ENCODE measurements at regions not wholly inside any gene's neighbourhood (a gene's known extent, or its start where the extent isn't known, plus 50 kb on each side); places are given as distances from the start of the nearest gene placed in this dataset.
"Not testable (repeated sequence)": the region's sequence is repeated elsewhere in the genome, so short reads cannot be mapped to it uniquely, and the experiment has no call there.

DNA sequence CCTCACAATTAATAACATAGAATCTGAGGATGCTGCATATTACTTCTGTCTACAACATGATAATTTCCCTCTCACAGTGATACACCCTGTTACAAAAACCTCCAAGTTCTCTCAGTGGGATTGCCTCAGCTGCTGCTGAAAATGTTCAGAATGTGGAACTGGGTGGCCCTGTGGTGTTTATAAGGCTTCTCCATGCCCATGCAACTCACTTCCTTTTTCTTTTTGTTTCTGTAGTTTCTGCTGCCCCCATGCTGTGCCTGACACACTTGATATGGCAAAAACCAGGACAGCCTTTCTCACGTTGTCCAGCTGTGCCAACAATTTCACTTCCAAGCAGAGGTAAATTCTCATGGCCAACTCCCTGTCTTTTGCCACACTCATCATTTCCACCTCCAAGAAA lies 206.2 kb downstream of the RPIA start:
- Mint-ChIP-seq H3K27me3 (peaks cover 8% of the 10 kb centered on the region), H3K4me1 (ENCODE audit: low read depth) (peaks cover 6% of the 10 kb centered on the region)

DNA sequence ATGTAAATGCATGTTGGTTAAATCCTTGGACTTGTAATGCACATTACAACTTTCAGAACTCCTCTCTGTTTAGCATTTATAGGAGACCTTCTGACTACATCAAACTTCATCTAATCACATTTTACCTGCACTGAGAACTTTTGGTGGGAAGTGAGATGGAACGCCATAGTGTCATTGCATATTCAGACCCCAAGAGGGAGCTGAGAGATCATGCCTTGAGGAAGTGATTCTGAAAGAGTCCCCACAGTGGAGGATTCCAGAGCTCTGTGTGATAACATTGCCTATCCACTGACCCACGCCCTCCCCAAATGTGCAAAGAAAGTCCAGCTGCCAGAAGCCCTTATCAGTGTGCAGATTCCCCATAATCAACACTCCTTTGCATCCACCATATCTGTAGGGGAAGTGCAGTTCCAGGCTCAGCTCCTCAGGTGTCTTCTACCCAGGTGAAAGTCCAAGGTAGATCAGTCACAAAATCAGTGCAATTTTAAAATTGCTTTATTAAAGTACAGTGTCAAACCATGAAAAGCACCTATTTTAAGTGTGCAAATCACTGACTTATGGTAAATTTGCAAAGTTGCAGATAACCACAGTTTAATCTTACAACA lies 212.4 kb downstream of the RPIA start:
- Mint-ChIP-seq H3K9me3 (no peaks in the 10 kb centered on the region), H3K4me1 (ENCODE audit: low read depth) (no peaks in the 10 kb centered on the region), H3K27me3 (peaks cover 4% of the 10 kb centered on the region), H3K4me3 (no peak overlapping the region), H3K27ac (no peak overlapping the region), H3K36me3 (ENCODE audit: low read depth) (no peaks in the 10 kb centered on the region)

More for the DNA sequence above, 206.2 kb downstream of the RPIA start:
- Mint-ChIP-seq H3K36me3 (ENCODE audit: low read depth) (no peaks in the 10 kb centered on the region), H3K9me3 (no peaks in the 10 kb centered on the region), H3K27ac (no peak overlapping the region), H3K4me3 (no peak overlapping the region)

DNA sequence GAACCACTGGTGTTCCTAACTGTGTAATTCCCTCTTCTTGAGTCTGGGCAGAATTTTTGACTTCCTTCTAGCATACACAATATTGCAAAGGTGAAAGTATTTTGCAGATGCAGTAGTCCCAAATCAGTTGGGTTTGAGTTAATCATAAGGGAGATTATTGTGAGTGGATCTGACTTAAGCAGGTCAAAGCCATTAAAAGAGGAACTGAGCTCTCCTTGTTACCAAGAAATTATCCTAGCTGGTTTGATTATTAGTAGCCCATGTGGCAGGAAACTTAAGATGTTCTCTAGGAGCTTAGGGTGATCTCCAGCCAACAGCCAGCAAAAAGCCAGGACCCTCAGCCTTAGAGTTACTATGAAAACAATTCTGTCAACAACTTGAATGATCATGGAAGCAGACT lies 221.8 kb downstream of the RPIA start:
- Mint-ChIP-seq H3K4me1 (ENCODE audit: low read depth) (no peaks in the 10 kb centered on the region), H3K27ac (no peak overlapping the region), H3K27me3 (no peaks in the 10 kb centered on the region), H3K9me3 (no peaks in the 10 kb centered on the region), H3K36me3 (ENCODE audit: low read depth) (no peaks in the 10 kb centered on the region), H3K4me3 (no peak overlapping the region)

DNA sequence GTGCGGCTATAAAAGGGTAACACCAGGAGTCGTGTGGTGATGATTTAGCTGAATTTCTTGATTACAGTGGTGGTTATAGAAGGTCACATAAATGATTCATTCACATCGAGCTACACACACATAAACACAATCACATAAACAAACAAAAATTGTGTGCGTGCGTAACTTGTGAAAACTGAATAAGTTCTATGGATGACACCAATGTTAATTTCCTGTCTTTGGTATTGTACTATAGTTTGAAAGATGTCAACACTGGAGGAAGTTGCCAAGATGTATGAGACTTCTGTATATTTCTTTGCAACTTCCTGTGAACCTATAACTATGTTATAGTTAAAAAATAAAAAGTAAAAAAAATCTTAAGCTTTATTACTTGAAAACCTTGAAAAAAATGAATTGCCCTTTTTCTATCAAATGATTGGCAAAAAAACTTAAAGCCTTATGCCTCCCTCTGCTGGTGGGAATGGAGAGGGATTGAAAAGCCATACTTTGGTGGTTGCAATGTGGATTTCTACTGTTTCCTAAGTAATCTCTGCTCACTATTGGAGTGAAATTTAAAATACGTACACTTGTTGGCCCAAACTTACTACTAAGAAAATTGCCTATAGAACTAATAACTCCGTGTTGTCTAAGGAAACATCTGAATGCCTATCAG lies 227.7 kb downstream of the RPIA start:
- Mint-ChIP-seq H3K36me3 (ENCODE audit: low read depth) (no peaks in the 10 kb centered on the region), H3K9me3 (no peaks in the 10 kb centered on the region), H3K27ac (no peak overlapping the region), H3K27me3 (no peaks in the 10 kb centered on the region), H3K4me1 (ENCODE audit: low read depth) (no peaks in the 10 kb centered on the region), H3K4me3 (no peak overlapping the region)

DNA sequence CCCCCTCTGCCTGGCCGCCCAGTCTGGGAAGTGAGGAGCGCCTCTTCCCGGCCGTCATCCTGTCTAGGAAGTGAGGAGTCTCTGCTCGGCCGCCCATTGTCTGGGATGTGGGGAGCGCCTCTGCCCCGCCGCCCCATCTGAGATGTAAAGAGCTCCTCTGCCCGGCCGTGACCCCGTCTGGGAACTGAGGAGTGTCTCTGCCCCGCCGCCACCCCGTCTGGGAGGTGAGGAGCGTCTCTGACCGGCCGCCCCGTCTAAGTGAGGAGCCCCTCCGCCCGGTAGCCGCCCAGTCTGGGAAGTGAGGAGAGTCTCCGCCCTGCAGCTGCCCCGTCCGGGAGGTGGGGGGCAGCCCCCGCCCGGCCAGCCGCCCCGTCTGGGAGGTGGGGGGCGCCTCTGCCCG lies 228.9 kb downstream of the RPIA start:
- not testable (repeated sequence) for H3K4me3 Mint-ChIP-seq; H3K27me3 Mint-ChIP-seq; H3K9me3 Mint-ChIP-seq; H3K4me1 Mint-ChIP-seq (ENCODE audit: low read depth); H3K27ac Mint-ChIP-seq; H3K36me3 Mint-ChIP-seq (ENCODE audit: low read depth)

DNA sequence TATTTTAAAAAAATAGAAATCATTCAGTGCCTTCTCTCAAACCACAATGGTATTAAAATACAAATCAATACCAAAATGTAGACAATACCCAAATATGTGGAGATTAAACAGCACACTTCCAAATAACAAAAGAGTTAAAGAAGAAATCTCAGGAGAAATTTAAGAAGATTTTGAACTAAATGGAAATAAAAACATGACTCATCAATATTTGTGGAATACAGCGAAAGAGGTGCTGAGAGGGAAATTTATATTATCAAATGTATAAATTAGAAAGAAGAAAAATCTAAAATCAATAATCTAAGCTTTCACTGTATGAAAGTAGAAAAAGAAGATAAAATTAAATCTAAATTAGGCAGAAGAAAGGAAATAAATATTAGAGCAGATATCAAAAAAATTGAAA lies 233.1 kb downstream of the RPIA start:
- H3K36me3 Mint-ChIP-seq (ENCODE audit: low read depth) = no peaks in the 10 kb centered on the region
- no peak overlapping the region for H3K4me3 Mint-ChIP-seq
- no peaks in the 10 kb centered on the region for H3K27me3 Mint-ChIP-seq
- no peaks in the 10 kb centered on the region for H3K9me3 Mint-ChIP-seq
- H3K4me1 Mint-ChIP-seq (ENCODE audit: low read depth) = no peaks in the 10 kb centered on the region
- H3K27ac Mint-ChIP-seq = no peak overlapping the region

DNA sequence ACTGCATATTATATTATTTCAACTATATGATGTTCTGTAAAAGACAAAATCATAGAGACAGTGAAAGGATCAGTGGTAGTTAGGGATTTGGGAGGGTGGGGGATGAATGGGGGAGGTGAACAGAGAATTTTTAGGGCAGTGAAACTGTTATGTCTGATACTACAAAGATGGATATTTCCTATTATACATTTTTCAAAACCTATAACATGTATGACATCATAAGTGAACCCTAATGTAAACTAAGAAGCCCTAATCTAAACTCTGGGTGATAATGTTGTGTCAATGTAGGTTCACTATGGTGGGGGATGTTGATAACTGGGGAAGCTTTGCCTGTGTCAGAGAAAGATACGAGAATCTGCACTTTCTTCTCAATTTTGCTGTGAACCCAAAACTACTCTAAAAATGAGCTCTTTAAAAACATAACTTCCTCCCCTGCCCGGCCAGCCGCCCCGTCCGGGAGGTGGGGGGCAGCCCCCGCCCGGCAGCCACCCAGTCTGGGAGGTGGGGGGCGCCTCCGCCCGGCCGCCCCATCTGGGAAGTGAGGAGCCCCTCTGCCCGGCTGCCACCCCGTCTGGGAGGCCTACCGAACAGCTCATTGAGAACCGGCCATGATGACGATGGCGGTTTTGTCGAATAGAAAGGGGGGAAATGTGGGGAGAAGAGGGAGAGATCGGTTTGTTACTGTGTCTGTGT lies 234.4 kb downstream of the RPIA start:
- Mint-ChIP-seq H3K4me1 (ENCODE audit: low read depth) (no peaks in the 10 kb centered on the region), H3K4me3 (no peak overlapping the region), H3K27ac (no peak overlapping the region), H3K36me3 (ENCODE audit: low read depth) (no peaks in the 10 kb centered on the region), H3K9me3 (no peaks in the 10 kb centered on the region), H3K27me3 (no peaks in the 10 kb centered on the region)

DNA sequence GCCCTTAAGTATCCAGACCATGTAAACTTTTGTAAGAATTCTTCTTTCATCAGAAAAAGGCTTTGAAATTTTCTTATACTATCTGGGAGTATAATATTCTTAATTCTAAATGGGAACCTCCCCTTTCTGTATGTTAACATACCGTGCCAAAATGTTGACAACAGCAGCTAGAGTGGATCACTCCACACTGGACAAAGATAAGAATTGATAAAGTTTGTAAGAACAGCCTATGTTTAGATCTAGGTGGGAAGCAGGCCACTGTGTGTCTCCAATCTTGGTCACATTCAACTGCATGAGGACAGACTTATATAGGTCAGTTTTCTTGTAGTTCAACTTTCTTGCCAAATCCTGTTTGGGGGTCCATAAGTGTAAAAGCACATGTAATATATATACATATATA lies 235.7 kb downstream of the RPIA start:
- H3K27ac Mint-ChIP-seq = no peak overlapping the region
- no peaks in the 10 kb centered on the region for H3K4me1 Mint-ChIP-seq (ENCODE audit: low read depth)
- no peaks in the 10 kb centered on the region for H3K36me3 Mint-ChIP-seq (ENCODE audit: low read depth)
- H3K4me3 Mint-ChIP-seq = no peak overlapping the region
- no peaks in the 10 kb centered on the region for H3K27me3 Mint-ChIP-seq
- H3K9me3 Mint-ChIP-seq = no peaks in the 10 kb centered on the region

DNA sequence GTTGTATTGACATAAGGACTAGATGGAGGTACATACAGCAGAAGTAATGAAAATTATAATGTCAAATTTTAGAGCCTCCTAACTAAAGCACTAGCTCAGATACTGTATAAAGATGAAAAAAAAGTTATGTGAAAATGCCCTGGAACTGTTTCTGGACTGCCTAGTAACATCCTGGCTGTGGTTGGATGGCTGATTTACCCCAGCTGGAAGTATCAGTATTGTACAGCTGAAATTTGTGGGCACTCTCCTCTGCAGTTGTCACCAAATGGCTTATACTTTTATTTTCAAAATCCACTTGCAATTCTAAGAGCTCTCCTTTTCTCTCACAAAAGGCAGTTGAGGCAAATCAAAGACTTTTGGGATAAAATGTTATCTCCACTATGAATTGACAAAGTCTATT lies 239.2 kb downstream of the RPIA start:
- H3K27ac Mint-ChIP-seq = no peak overlapping the region
- no peak overlapping the region for H3K4me3 Mint-ChIP-seq
- no peaks in the 10 kb centered on the region for H3K27me3 Mint-ChIP-seq
- H3K9me3 Mint-ChIP-seq = no peaks in the 10 kb centered on the region
- no peaks in the 10 kb centered on the region for H3K36me3 Mint-ChIP-seq (ENCODE audit: low read depth)
- H3K4me1 Mint-ChIP-seq (ENCODE audit: low read depth) = no peaks in the 10 kb centered on the region

DNA sequence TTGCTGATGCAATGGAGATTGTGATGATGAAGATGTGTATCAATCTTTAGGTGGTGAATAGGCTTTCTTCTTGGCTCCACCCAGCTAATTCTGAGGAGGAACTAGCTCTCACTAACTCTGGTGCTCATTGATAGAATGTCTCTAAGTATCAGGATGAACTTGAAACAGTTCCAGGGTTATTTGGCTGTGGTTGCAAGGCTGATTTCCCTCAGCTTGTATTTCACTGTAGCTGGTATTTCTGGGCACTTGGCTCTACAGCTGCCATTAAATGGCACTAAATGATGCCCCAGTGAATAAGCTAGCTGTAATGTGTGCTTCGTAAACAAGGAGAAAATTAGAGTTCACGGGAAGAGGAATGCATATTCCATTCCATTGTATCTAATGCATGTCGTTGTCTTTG lies 241.2 kb downstream of the RPIA start:
- Mint-ChIP-seq H3K27ac (no peak overlapping the region), H3K27me3 (no peaks in the 10 kb centered on the region), H3K4me1 (ENCODE audit: low read depth) (no peaks in the 10 kb centered on the region), H3K9me3 (no peaks in the 10 kb centered on the region), H3K4me3 (no peak overlapping the region), H3K36me3 (ENCODE audit: low read depth) (no peaks in the 10 kb centered on the region)

DNA sequence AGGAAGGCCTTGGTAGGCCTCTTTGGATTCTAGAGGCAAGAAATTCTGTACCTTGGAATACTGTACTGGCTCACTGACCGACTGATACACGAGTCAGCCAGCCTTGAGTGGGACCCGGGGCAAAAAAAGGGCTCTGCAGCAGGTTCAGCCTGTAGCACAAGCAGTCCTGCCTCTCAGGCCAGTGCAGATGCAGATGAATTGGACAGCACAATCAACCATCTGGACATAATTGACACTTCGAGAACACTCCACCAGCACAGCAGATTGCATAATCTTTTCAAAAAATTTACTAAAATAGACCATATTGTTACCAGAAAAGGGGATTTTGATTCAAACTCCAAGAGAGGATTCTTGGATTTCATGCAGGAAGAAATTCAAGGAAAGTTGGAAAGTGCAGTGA lies 241.6 kb downstream of the RPIA start:
- Mint-ChIP-seq H3K27me3 (no peaks in the 10 kb centered on the region), H3K27ac (no peak overlapping the region), H3K4me3 (no peak overlapping the region), H3K36me3 (ENCODE audit: low read depth) (no peaks in the 10 kb centered on the region), H3K4me1 (ENCODE audit: low read depth) (no peaks in the 10 kb centered on the region), H3K9me3 (no peaks in the 10 kb centered on the region)

DNA sequence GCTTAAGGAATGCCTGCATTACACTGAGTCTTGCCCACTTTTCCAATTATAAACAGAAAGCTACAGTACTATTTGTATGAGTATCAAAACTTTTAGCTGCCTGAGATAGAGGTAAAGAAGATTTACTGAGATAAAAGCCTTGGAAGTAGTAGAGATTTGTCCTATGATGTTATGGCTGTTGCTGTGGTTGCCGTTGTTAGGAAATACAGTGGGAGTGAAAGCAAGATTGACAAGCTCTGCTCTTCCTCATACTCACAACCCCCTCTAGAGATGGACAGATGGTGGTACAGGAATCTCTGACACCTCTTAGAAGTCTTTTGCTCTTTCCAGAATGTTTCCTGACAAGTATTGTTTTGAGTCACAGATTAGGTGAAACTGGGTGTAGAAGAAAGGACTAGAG lies 242.5 kb downstream of the RPIA start:
- H3K27me3 Mint-ChIP-seq = no peaks in the 10 kb centered on the region
- no peaks in the 10 kb centered on the region for H3K9me3 Mint-ChIP-seq
- no peak overlapping the region for H3K4me3 Mint-ChIP-seq
- no peaks in the 10 kb centered on the region for H3K4me1 Mint-ChIP-seq (ENCODE audit: low read depth)
- no peak overlapping the region for H3K27ac Mint-ChIP-seq
- no peaks in the 10 kb centered on the region for H3K36me3 Mint-ChIP-seq (ENCODE audit: low read depth)

DNA sequence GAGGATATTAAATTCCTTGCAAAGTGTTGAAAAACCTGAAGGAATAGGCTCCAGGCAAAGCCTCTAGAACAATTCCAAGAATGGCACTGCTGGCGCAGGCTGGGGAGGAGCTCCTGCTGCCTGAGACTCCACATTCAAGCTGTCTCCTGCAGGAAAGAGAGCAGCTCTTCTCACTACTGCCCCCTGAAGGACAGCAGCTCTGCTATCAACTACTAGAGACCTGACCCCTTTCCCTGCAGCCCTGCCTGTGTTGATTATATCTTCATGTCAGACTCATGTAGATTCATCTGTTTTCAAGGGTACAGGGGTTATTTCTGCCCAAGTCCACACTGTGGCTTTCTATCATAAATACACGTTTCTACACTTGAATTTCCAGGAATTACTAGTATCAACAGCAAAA lies 249.7 kb downstream of the RPIA start:
- H3K4me3 Mint-ChIP-seq = not testable (repeated sequence)

DNA sequence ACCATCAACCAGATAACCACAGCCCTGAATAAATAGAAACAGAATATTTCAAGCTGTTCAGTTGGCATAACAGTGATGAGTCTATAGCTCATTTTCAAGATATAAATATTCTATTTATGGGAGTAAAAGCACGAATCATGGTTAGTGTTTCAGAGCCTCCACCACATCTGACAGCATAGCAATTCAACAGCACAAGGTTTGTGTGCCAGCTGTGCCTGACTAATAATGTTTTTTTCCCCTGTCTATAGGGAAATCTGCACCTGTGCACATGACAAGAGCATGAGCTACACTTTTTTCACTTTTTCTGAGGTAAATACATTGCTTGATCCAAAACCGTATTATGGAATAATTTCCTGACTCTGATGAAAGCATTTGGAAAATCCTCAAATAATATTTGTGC lies 251.3 kb downstream of the RPIA start:
- no peaks in the 10 kb centered on the region for H3K4me1 Mint-ChIP-seq (ENCODE audit: low read depth)
- no peaks in the 10 kb centered on the region for H3K27me3 Mint-ChIP-seq
- no peaks in the 10 kb centered on the region for H3K9me3 Mint-ChIP-seq
- H3K27ac Mint-ChIP-seq = no peak overlapping the region
- H3K36me3 Mint-ChIP-seq (ENCODE audit: low read depth) = no peaks in the 10 kb centered on the region
- H3K4me3 Mint-ChIP-seq = no peak overlapping the region

More for the DNA sequence above, 249.7 kb downstream of the RPIA start:
- H3K27ac Mint-ChIP-seq; H3K9me3 Mint-ChIP-seq; H3K27me3 Mint-ChIP-seq; H3K36me3 Mint-ChIP-seq (ENCODE audit: low read depth); H3K4me1 Mint-ChIP-seq (ENCODE audit: low read depth): not testable (repeated sequence)

DNA sequence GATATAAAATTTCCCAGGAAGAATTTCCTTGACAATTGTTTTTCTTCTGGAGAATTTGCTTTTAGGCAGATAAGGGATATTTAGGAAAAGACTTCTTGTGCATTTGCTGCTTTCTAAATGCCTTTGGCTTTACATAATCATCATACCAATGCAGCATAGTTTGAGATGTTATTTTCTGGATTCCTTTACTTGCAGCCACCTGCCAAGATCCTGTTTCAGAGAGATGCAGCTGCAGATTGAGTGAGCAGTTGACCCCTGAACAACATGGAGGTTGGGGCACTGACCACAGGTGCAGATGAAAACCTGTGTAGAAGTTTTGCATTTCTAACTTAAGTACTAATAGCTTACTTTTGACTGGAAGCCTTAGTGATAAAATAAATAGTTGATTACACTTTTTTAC lies 257.9 kb downstream of the RPIA start:
- Mint-ChIP-seq H3K4me1 (ENCODE audit: low read depth) (no peaks in the 10 kb centered on the region), H3K36me3 (ENCODE audit: low read depth) (no peaks in the 10 kb centered on the region), H3K4me3 (no peak overlapping the region), H3K9me3 (no peaks in the 10 kb centered on the region), H3K27ac (no peak overlapping the region), H3K27me3 (peaks cover 11% of the 10 kb centered on the region)

DNA sequence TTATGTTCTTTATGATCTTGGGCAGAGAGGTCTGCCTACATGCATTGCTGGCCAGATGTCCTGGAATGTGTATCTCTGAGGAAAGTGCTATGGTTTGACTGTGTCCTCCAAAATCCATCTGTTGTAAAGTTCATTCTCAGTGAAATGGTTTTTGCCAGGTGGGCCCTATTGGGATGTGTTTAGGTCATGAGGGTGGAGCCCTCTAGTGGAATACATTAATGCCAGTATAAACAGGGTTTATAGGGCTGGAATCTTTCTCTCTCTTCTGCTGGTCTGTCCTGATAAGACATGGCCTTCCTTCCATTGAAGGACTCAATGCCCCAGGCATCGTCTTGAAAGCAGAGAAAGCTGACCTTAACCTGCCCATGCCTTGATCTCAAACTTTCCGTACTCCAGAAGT lies 258.5 kb downstream of the RPIA start:
- H3K27ac Mint-ChIP-seq = no peak overlapping the region
- peaks cover 11% of the 10 kb centered on the region for H3K27me3 Mint-ChIP-seq
- H3K4me3 Mint-ChIP-seq = no peak overlapping the region
- H3K36me3 Mint-ChIP-seq (ENCODE audit: low read depth) = no peaks in the 10 kb centered on the region
- H3K9me3 Mint-ChIP-seq = no peaks in the 10 kb centered on the region
- no peaks in the 10 kb centered on the region for H3K4me1 Mint-ChIP-seq (ENCODE audit: low read depth)

Measured in stimulated activated naive CD8-positive, alpha-beta T cell treated with anti-CD3 and anti-CD28 coated beads, Interleukin-15, Interleukin-2, amounts not matched to agents 100 ng/mL and 50 ng/mL, for 24 hours (primary cell).